Epithelial cell of esophagus (primary cell): ENCODE measurements at regions not wholly inside any gene's neighbourhood (a gene's known extent, or its start where the extent isn't known, plus 50 kb on each side); places are given as distances from the start of the nearest gene placed in this dataset.

Experiments
- DNase-seq: peaks from one replicate; pipeline ENCODE4 v3.0.0; 2010; ENCODE audit warnings: low read depth
- H3K4me3 ChIP-seq: 2 replicates; pipeline ENCODE4 v1.5.1; 2011; ENCODE audit warnings: mild to moderate bottlenecking, low read length, control low read depth
- CTCF ChIP-seq: IDR thresholded peaks from 2 replicates; pipeline ENCODE4 v1.5.1; 2011; ENCODE audit warnings: low read depth, mild to moderate bottlenecking, low read length, control low read depth, inconsistent platforms; ENCODE audit not compliant: insufficient read depth; ENCODE audit errors: missing control alignments

- no peak for TF ChIP-seq CTCF
- no peak for DNase-seq
- no peak overlapping the region for H3K4me3 ChIP-seq
These were observed 66.0 kb upstream of the CDH5 start for GRCh38 chr16:66300501-66300900.

- no peak for TF ChIP-seq CTCF
- no peak overlapping the region for H3K4me3 ChIP-seq
- DNase-seq, result no peak
These were observed 66.5 kb upstream of the CDH5 start for GRCh38 chr16:66300037-66300436.

GRCh38 chr16:66299349-66299748 is 67.1 kb upstream of the CDH5 start:
- TF ChIP-seq CTCF, result no peak
- DNase-seq, result no peak
- no peak overlapping the region for H3K4me3 ChIP-seq

- DNase-seq, result no peak
- no peak for TF ChIP-seq CTCF
- H3K4me3 ChIP-seq, result no peak overlapping the region
These were observed 67.8 kb upstream of the CDH5 start for GRCh38 chr16:66298571-66299120.

- no peak for TF ChIP-seq CTCF
- DNase-seq, result no peak
- H3K4me3 ChIP-seq, result no peak overlapping the region
These were observed 68.5 kb upstream of the CDH5 start for GRCh38 chr16:66298006-66298405.

GRCh38 chr16:66296591-66296990 is 69.9 kb upstream of the CDH5 start:
- no peak for DNase-seq
- no peak overlapping the region for H3K4me3 ChIP-seq
- TF ChIP-seq CTCF, result no peak

GRCh38 chr16:66295761-66296546 is 70.5 kb upstream of the CDH5 start:
- no peak overlapping the region for H3K4me3 ChIP-seq
- no peak for TF ChIP-seq CTCF
- DNase-seq, result no peak
